Retina (tissue), 1 donor: ENCODE measurements at regions not wholly inside any gene's neighbourhood (a gene's known extent, or its start where the extent isn't known, plus 50 kb on each side); places are given as distances from the start of the nearest gene placed in this dataset.
"Not testable (repeated sequence)": the region's sequence is repeated elsewhere in the genome, so short reads cannot be mapped to it uniquely, and the experiment has no call there.

Experiments
- DNase-seq: peaks from one replicate; pipeline ENCODE4 v3.0.0-alpha.2; 2016

DNA sequence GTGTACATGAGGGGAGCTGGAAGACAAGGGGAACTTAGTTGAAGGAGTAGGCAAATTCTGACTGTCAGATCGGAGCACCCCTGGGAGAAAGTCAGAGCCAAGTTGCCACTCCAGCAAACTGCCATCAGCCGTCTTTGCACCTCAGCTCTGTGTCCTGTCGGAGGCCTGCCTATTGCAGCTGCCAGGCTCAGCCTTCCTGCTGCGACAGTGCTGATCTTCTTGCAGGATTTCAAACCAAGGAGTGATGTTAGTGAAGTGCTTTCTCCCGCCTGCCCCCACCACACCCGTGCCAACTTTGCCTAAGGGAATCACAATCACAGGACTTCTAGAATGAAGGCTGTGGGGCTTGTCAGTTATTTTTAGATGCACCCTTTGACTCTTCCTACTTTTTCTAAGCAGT, 185.3 kb downstream of the KIT start:
- DNase-seq: no peak

DNA sequence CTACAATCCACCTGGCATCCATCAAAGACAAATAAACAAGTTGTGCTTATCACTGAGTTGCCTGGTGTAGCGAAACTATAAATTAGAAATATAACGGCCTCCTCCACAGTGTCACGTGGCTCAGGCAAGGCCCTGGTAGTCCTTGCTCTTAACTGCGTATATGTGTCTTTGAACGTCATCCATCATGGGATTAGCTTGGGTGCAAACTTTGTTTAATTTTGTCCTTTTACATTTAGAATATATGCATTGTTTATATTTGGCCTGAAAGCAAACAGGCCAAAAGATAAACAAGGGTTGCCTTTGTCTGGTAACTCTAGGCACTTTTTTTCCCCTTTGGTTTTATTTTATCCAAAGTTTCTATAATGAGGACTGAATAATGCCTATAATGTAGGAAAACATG, 184.9 kb downstream of the KIT start:
- DNase-seq: no peak

DNA sequence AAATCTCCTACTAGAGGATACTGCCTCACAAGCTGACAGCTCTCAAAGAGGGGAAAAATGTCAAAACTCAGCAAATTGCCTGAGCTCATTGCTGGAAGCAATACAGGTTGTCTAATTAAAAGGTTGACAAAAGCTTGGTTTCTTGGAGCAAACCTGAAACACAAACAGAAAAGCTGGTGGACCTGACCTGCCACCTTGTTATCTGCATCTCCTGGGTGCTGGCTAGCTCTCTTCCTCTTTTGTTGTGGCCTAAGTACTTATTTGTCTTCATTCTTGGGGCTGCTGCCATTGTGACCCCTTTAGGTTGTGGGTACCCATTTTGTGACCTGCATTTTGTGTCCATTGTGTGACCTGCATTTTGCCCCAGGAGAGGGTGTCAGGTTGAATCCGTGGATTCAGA, 184.5 kb downstream of the KIT start:
- no peak for DNase-seq

- DNase-seq: no peak
Measured at GRCh38 chr4:54840992-54841768, 183.4 kb downstream of the KIT start.

DNA sequence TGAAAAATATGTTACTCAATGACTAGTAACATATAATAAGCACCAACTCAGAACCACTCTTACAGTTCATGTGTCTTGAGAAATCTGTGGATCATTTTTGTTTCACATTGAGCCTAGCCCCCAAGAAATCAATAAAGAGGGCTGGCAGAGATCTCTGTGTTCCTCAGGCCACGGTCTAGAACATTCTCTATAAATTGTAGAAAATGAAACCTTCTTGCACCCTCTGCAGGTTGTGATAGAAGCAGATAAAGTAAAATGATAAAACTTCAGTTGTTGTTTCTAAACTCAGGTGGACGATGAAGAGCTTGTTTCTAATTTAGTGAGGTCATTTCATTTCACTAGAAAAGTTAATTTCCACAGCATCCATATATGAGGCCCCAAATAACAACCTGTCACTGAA, 182.7 kb downstream of the KIT start:
- DNase-seq: no peak

DNA sequence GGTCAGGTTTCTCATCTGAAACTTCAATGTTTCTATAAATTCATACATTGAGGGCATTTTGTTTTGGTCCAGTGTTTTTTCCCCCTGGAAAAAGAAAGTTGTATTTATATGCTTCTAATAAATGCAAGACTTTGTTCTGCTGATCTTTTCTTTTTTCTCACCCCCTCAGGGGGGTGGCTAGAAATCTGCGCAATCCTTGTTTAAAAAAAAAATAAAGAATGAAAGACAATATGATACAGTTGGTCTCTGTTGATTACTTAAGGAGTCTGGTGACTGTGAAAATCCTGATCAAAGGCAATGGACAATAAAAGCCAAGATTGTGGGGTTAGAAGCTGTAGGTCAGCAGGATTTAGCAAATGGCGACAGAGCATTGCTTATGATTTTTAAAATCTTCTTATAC, 180.5 kb downstream of the KIT start:
- DNase-seq: no peak

DNA sequence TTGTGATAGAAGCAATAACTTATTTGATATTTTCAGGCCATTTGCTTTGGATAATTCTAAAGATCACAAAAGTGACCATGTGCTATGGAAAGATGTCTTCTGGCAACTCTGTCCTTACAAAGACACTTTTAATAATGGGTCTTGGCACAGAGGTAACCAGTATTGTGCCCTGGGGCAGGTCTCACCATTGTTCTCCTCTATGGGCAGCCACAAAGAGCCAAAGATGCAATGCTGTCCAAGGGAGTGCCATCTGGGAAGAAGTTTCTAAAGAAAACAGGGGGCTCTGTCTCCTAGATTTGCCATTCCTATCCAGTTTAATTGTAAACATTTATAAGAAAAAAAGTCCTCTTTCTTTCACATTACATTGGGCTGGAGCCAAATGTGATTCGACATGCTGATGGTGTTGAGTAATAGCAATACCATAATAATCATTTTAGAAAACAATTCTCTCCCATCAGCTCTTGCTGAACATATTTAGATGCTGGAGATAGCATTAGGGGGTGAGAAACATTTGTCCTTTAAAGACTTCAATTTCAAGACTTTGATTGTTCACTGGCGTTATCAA, 179.9 kb downstream of the KIT start:
- no peak for DNase-seq

GRCh38 chr4:54828361-54828760, 170.6 kb downstream of the KIT start:
- not testable (repeated sequence) for DNase-seq

DNA sequence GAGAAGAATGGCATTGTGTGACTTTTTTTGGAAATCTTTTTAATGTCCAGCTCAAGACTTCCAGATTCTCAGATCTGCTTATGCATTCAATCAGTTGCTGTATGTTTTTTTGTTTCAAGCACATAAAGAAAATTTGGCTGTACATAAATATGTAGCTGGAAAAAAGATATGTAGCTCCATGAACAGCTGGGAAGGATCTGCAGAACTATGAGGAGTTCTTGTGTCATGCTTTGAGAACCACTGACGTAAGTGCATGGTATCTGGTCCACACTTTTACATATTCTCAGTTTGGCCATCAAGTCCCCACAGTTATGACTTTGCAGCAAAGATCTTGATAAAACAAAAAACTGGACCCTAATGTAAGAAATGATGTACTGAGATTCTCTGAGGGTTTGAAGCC, 165.9 kb downstream of the KIT start:
- no peak for DNase-seq

- no peak for DNase-seq
Measured at GRCh38 chr4:54819034-54819433, 161.3 kb downstream of the KIT start.

DNA sequence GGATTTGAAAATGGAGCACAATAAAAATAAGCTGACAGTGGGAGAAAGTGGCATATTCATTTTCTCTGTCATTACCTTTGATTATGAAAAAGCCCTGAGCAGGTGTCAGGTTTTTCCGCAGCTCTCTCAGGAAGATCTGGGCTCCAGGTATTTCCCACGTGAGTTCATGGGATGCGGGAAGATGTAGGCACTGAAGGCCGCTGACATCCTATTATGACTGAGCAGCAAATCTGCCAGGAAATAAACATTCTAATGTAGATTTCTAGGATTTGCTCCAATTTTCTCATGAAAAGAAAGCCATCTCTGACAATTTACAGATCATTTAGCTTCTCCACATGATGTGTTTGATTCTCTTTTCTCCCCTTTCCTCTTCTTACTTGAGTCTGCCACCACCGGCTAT, 160.7 kb downstream of the KIT start:
- no peak for DNase-seq

DNA sequence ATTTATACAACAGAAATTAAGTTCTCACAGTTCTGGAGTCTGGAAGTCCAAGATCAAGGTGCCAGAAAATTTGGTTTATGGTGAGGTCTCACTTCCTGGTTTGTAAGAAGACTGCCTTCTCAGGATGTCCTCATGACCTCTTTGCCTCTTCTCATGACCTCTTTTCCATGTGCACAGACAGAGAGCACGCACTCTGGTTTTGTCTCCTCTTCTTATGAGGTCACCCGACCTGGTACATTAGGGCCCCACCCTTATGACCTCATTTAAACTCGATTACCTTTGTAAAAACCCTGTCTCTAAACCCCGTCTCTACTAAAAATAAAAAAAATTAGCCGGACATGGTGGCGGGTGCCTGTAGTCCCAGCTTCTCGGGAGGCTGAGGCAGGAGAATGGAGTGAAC, 155.9 kb downstream of the KIT start:
- no peak for DNase-seq

DNA sequence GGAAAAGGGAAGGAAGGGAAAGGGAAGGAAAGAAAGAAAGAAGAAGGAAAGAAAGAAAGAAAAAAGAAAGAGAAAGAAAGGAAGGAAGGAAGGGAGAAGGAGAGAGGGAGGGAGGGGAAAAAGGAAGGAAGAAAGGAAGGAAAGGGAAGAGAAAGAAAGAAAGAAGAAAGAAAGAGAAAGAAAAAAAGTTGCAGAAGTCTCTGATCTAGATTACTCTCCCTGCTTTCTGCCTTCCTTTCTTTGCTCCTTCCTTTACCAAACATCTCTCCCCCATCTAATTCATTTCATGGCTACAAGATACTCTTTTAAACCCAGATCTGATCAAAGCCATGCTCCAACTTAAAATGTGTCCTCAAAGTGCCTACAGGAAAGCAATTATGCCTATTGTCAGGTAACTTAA, 148.6 kb downstream of the KIT start:
- no peak for DNase-seq

DNA sequence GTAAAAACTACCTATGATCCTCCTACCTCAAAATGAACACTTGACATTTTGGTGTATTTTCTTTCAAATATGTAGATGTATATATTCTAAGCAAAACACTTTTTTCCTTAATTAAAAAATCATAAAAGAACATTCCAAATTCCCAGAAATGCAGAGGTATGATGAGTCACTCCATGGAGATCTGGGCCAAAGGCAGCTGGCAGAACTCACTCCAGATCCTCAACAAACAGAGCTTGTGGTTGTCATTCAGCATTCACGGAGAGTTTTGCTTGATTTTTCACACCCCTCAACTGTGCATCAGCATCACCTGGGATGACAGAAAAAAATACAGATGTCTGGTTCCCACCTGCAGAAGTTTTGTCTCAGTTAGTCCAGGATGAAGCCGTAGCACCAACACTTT, 144.6 kb downstream of the KIT start:
- no peak for DNase-seq

GRCh38 chr4:54800831-54801530, 143.2 kb downstream of the KIT start:
- DNase-seq: no peak

GRCh38 chr4:54794579-54794978, 136.8 kb downstream of the KIT start:
- DNase-seq: no peak

GRCh38 chr4:54793856-54794422, 136.2 kb downstream of the KIT start:
- DNase-seq: no peak
